GM23338 (cell line): ENCODE measurements at regions not wholly inside any gene's neighbourhood (a gene's known extent, or its start where the extent isn't known, plus 50 kb on each side); places are given as distances from the start of the nearest gene placed in this dataset.

Experiments
- ATAC-seq: fragments of 200-7000 bp; cut with Tn5 transposase; 3 replicates; pipeline ENCODE4 v1.9.1; 2020
- DNase-seq: peaks from one replicate; pipeline ENCODE4 v3.0.0-alpha.2; 2015; ENCODE audit warnings: low spot score
- H2AFZ ChIP-seq: fragments of 200-600 bp; sonication (generic); 2 replicates; pipeline ENCODE4 v1.8.0; 2016; ENCODE audit warnings: antibody characterized with exemption, mild to moderate bottlenecking, moderate library complexity
- H3F3A ChIP-seq: fragments of 200-600 bp; sonication (generic); replicated peaks from 2 replicates; pipeline ENCODE4 v1.8.0; 2017; ENCODE audit warnings: antibody characterized with exemption, mixed run types, low read depth
- H3K27ac ChIP-seq: fragments of 200-600 bp; sonication (generic); 2 replicates; pipeline ENCODE4 v1.6.1; 2016; ENCODE audit warnings: low read depth
- H3K27me3 ChIP-seq: fragments of 200-600 bp; sonication (generic); 2 replicates; pipeline ENCODE4 v1.8.0; 2016; ENCODE audit warnings: mild to moderate bottlenecking, mixed run types, moderate library complexity; ENCODE audit not compliant: insufficient read depth
- H3K36me3 ChIP-seq: fragments of 200-600 bp; sonication (generic); 2 replicates; pipeline ENCODE4 v1.8.0; 2016; ENCODE audit warnings: mild to moderate bottlenecking; ENCODE audit not compliant: insufficient read depth
- H3K4me1 ChIP-seq: fragments of 200-600 bp; sonication (generic); 2 replicates; pipeline ENCODE4 v1.8.0; 2016; ENCODE audit warnings: mild to moderate bottlenecking, moderate library complexity; ENCODE audit not compliant: insufficient read depth
- H3K4me2 ChIP-seq: fragments of 200-600 bp; sonication (generic); 2 replicates; pipeline ENCODE4 v1.7.1; 2017; ENCODE audit warnings: mixed run types
- H3K4me3 ChIP-seq: fragments of 200-600 bp; sonication (generic); 2 replicates; pipeline ENCODE4 v1.6.1; 2016; ENCODE audit warnings: mixed run types
- H3K79me2 ChIP-seq: fragments of 200-600 bp; sonication (generic); replicated peaks from 2 replicates; pipeline ENCODE4 v1.8.0; 2017; ENCODE audit warnings: mild to moderate bottlenecking; ENCODE audit not compliant: insufficient read depth
- H3K9me2 ChIP-seq: fragments of 200-600 bp; sonication (generic); 2 replicates; pipeline ENCODE4 v1.8.0; 2017; ENCODE audit not compliant: insufficient read depth
- H4K20me1 ChIP-seq: fragments of 200-600 bp; sonication (generic); replicated peaks from 2 replicates; pipeline ENCODE4 v1.8.0; 2017; ENCODE audit warnings: mild to moderate bottlenecking; ENCODE audit not compliant: insufficient read depth
- H3K27ac Mint-ChIP-seq: 2 replicates; pipeline ENCODE4 v1.8.0; 2020; ENCODE audit warnings: inconsistent platforms, mild to moderate bottlenecking, moderate library complexity, mixed read lengths
- H3K27me3 Mint-ChIP-seq: 3 replicates; pipeline ENCODE4 v1.8.0; 2022; ENCODE audit warnings: low read depth, mild to moderate bottlenecking, moderate library complexity, mixed read lengths, inconsistent platforms; ENCODE audit not compliant: insufficient read depth, poor library complexity
- H3K36me3 Mint-ChIP-seq: 3 replicates; pipeline ENCODE4 v1.8.0; 2021; ENCODE audit warnings: low read depth, mild to moderate bottlenecking, inconsistent platforms, moderate library complexity, mixed read lengths
- H3K4me1 Mint-ChIP-seq: 3 replicates; pipeline ENCODE4 v1.8.0; 2020; ENCODE audit warnings: mild to moderate bottlenecking, inconsistent platforms, mixed read lengths
- H3K4me3 Mint-ChIP-seq: 3 replicates; pipeline ENCODE4 v1.8.0; 2021; ENCODE audit warnings: moderate library complexity, mild to moderate bottlenecking, inconsistent platforms, mixed read lengths
- H3K9me3 Mint-ChIP-seq: 3 replicates; pipeline ENCODE4 v1.8.0; 2020; ENCODE audit warnings: moderate library complexity, mild to moderate bottlenecking, inconsistent platforms, mixed read lengths
- CREB1 ChIP-seq: fragments of 250-450 bp; sonication (Bioruptor Pico); IDR thresholded peaks from 2 replicates; pipeline ENCODE4 v1.5.0; 2020; ENCODE audit warnings: low read depth, mild to moderate bottlenecking, moderate library complexity
- EZH2 ChIP-seq: fragments of 200-600 bp; sonication (generic); IDR thresholded peaks from one replicate; pipeline ENCODE4 v1.8.0; 2017; ENCODE audit warnings: antibody characterized with exemption, mild to moderate bottlenecking, low read depth; ENCODE audit not compliant: unreplicated experiment
- EZH2phosphoT487 ChIP-seq: fragments of 200-600 bp; sonication (generic); IDR thresholded peaks from one replicate; pipeline ENCODE4 v1.8.1; 2018; ENCODE audit warnings: antibody characterized with exemption; ENCODE audit not compliant: unreplicated experiment
- JUNB ChIP-seq: IDR thresholded peaks from one replicate; pipeline ENCODE4 v1.6.1; 2016; ENCODE audit warnings: antibody characterized with exemption; ENCODE audit not compliant: unreplicated experiment
- POLR2AphosphoS5 ChIP-seq: IDR thresholded peaks from 2 replicates; pipeline ENCODE4 v1.6.1; 2016; ENCODE audit warnings: antibody characterized with exemption, low read depth
- STAT1 ChIP-seq: IDR thresholded peaks from one replicate; pipeline ENCODE4 v1.6.1; 2016; ENCODE audit warnings: antibody characterized with exemption; ENCODE audit not compliant: unreplicated experiment
- ZNF114 ChIP-seq: fragments of 250-450 bp; sonication (Bioruptor Pico); IDR thresholded peaks from 2 replicates; pipeline ENCODE4 v1.5.0; 2020; ENCODE audit warnings: mild to moderate bottlenecking, moderate library complexity
- ZNF331 ChIP-seq: fragments of 250-450 bp; sonication (Bioruptor Pico); IDR thresholded peaks from 2 replicates; pipeline ENCODE4 v1.5.0; 2020; ENCODE audit warnings: low read depth, mild to moderate bottlenecking, moderate library complexity
- TF ChIP-seq, protein P1 (sequence below): IDR thresholded peaks from 2 replicates; pipeline ENCODE4 v1.6.1; 2016; ENCODE audit warnings: antibody characterized with exemption
- TF ChIP-seq, protein P2 (sequence below), 2 experiments: fragments of 200-600 bp in 1 of 2; sonication (generic) in 1 of 2; conservative IDR thresholded peaks; 2 replicates each; pipeline versions ENCODE4 v1.5.1 to v1.6.1; 2016 to 2017; ENCODE audit warnings: antibody characterized with exemption in 2 of 2, low read depth in 2 of 2, mild to moderate bottlenecking in 2 of 2, moderate library complexity in 1 of 2
- TF ChIP-seq, protein P3 (sequence below): fragments of 250-450 bp; sonication (Bioruptor Pico); IDR thresholded peaks from 2 replicates; pipeline ENCODE4 v1.5.0; 2020; ENCODE audit warnings: mild to moderate bottlenecking, moderate library complexity
- TF ChIP-seq, protein P4 (sequence below): IDR thresholded peaks from one replicate; pipeline ENCODE4 v1.6.1; 2018; ENCODE audit warnings: antibody characterized with exemption; ENCODE audit not compliant: unreplicated experiment

DNA sequence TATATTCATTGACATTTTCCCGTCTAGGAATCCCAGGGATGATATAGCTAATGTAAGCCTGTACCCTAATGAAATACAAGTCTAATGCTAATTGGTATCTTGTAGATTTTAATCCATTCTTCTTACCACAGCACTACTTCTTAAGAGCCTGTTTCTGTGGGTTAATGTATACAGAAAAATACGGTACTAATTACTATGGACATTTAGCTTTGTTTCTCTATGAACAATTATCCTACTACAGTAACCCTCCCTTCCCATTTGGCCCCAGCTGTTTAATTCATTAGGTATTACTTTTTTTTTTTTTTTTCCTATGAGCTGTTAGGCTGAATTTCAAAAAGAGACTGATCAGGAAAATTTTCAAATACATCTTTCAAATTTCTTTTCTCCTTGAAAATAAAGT, 245.1 kb upstream of the SLC7A11 start:
- no peaks in the 10 kb centered on the region for H3K79me2 ChIP-seq
- H3K36me3 ChIP-seq, result no peaks in the 10 kb centered on the region
- no peak overlapping the region for H3K4me3 Mint-ChIP-seq
- ATAC-seq (no peak), DNase-seq (no peak)
- no peak overlapping the region for H3K4me3 ChIP-seq
- 0 out of 2 replicates have a peak overlapping the region, but pooled peaks have one; percentile 46 for H3K4me2 ChIP-seq
- H3K4me1 Mint-ChIP-seq, result peaks cover 18% of the 10 kb centered on the region; the same call in 2 of the 3 replicates
- H3F3A ChIP-seq, result no peaks in the 10 kb centered on the region
- H3K36me3 Mint-ChIP-seq, result no peaks in the 10 kb centered on the region
- TF ChIP-seq, protein P1, sequence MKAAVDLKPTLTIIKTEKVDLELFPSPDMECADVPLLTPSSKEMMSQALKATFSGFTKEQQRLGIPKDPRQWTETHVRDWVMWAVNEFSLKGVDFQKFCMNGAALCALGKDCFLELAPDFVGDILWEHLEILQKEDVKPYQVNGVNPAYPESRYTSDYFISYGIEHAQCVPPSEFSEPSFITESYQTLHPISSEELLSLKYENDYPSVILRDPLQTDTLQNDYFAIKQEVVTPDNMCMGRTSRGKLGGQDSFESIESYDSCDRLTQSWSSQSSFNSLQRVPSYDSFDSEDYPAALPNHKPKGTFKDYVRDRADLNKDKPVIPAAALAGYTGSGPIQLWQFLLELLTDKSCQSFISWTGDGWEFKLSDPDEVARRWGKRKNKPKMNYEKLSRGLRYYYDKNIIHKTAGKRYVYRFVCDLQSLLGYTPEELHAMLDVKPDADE, result no peak
- TF ChIP-seq, protein P2, sequence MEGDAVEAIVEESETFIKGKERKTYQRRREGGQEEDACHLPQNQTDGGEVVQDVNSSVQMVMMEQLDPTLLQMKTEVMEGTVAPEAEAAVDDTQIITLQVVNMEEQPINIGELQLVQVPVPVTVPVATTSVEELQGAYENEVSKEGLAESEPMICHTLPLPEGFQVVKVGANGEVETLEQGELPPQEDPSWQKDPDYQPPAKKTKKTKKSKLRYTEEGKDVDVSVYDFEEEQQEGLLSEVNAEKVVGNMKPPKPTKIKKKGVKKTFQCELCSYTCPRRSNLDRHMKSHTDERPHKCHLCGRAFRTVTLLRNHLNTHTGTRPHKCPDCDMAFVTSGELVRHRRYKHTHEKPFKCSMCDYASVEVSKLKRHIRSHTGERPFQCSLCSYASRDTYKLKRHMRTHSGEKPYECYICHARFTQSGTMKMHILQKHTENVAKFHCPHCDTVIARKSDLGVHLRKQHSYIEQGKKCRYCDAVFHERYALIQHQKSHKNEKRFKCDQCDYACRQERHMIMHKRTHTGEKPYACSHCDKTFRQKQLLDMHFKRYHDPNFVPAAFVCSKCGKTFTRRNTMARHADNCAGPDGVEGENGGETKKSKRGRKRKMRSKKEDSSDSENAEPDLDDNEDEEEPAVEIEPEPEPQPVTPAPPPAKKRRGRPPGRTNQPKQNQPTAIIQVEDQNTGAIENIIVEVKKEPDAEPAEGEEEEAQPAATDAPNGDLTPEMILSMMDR (conservative IDR thresholded peaks at IDR 0.05; ENCODE audit: low read depth in 2 of 2), result no peak
- TF ChIP-seq, protein P3, sequence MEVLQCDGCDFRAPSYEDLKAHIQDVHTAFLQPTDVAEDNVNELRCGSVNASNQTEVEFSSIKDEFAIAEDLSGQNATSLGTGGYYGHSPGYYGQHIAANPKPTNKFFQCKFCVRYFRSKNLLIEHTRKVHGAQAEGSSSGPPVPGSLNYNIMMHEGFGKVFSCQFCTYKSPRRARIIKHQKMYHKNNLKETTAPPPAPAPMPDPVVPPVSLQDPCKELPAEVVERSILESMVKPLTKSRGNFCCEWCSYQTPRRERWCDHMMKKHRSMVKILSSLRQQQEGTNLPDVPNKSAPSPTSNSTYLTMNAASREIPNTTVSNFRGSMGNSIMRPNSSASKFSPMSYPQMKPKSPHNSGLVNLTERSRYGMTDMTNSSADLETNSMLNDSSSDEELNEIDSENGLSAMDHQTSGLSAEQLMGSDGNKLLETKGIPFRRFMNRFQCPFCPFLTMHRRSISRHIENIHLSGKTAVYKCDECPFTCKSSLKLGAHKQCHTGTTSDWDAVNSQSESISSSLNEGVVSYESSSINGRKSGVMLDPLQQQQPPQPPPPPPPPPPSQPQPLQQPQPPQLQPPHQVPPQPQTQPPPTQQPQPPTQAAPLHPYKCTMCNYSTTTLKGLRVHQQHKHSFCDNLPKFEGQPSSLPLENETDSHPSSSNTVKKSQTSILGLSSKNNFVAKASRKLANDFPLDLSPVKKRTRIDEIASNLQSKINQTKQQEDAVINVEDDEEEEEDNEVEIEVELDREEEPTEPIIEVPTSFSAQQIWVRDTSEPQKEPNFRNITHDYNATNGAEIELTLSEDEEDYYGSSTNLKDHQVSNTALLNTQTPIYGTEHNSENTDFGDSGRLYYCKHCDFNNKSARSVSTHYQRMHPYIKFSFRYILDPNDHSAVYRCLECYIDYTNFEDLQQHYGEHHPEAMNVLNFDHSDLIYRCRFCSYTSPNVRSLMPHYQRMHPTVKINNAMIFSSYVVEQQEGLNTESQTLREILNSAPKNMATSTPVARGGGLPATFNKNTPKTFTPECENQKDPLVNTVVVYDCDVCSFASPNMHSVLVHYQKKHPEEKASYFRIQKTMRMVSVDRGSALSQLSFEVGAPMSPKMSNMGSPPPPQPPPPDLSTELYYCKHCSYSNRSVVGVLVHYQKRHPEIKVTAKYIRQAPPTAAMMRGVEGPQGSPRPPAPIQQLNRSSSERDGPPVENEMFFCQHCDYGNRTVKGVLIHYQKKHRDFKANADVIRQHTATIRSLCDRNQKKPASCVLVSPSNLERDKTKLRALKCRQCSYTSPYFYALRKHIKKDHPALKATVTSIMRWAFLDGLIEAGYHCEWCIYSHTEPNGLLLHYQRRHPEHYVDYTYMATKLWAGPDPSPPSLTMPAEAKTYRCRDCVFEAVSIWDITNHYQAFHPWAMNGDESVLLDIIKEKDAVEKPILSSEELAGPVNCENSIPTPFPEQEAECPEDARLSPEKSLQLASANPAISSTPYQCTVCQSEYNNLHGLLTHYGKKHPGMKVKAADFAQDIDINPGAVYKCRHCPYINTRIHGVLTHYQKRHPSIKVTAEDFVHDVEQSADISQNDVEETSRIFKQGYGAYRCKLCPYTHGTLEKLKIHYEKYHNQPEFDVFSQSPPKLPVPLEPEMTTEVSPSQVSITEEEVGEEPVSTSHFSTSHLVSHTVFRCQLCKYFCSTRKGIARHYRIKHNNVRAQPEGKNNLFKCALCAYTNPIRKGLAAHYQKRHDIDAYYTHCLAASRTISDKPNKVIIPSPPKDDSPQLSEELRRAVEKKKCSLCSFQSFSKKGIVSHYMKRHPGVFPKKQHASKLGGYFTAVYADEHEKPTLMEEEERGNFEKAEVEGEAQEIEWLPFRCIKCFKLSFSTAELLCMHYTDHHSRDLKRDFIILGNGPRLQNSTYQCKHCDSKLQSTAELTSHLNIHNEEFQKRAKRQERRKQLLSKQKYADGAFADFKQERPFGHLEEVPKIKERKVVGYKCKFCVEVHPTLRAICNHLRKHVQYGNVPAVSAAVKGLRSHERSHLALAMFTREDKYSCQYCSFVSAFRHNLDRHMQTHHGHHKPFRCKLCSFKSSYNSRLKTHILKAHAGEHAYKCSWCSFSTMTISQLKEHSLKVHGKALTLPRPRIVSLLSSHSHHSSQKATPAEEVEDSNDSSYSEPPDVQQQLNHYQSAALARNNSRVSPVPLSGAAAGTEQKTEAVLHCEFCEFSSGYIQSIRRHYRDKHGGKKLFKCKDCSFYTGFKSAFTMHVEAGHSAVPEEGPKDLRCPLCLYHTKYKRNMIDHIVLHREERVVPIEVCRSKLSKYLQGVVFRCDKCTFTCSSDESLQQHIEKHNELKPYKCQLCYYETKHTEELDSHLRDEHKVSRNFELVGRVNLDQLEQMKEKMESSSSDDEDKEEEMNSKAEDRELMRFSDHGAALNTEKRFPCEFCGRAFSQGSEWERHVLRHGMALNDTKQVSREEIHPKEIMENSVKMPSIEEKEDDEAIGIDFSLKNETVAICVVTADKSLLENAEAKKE (CRISPR knock-in tag), result no peak
- TF ChIP-seq CREB1 (CRISPR knock-in tag), result no peak
- TF ChIP-seq ZNF114, result no peak
- TF ChIP-seq EZH2phosphoT487, result no peak
- TF ChIP-seq ZNF331 (CRISPR knock-in tag), result no peak
- TF ChIP-seq, protein P4, sequence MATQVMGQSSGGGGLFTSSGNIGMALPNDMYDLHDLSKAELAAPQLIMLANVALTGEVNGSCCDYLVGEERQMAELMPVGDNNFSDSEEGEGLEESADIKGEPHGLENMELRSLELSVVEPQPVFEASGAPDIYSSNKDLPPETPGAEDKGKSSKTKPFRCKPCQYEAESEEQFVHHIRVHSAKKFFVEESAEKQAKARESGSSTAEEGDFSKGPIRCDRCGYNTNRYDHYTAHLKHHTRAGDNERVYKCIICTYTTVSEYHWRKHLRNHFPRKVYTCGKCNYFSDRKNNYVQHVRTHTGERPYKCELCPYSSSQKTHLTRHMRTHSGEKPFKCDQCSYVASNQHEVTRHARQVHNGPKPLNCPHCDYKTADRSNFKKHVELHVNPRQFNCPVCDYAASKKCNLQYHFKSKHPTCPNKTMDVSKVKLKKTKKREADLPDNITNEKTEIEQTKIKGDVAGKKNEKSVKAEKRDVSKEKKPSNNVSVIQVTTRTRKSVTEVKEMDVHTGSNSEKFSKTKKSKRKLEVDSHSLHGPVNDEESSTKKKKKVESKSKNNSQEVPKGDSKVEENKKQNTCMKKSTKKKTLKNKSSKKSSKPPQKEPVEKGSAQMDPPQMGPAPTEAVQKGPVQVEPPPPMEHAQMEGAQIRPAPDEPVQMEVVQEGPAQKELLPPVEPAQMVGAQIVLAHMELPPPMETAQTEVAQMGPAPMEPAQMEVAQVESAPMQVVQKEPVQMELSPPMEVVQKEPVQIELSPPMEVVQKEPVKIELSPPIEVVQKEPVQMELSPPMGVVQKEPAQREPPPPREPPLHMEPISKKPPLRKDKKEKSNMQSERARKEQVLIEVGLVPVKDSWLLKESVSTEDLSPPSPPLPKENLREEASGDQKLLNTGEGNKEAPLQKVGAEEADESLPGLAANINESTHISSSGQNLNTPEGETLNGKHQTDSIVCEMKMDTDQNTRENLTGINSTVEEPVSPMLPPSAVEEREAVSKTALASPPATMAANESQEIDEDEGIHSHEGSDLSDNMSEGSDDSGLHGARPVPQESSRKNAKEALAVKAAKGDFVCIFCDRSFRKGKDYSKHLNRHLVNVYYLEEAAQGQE, result no peak
- no peak for TF ChIP-seq STAT1
- TF ChIP-seq JUNB, result no peak
- TF ChIP-seq POLR2AphosphoS5, result no peak
- no peak for TF ChIP-seq EZH2
- peak overlapping the region; percentile 64; the same call in 1 of the 2 replicates for H3K27ac Mint-ChIP-seq
- no peak overlapping the region for H3K27ac ChIP-seq
- H3K4me1 ChIP-seq, result peaks cover 17% of the 10 kb centered on the region
- H2AFZ ChIP-seq, result no peak overlapping the region
- no peaks in the 10 kb centered on the region for H3K27me3 ChIP-seq
- H3K9me2 ChIP-seq, result peaks cover 4% of the 10 kb centered on the region
- no peaks in the 10 kb centered on the region for H3K27me3 Mint-ChIP-seq
- H4K20me1 ChIP-seq, result no peaks in the 10 kb centered on the region
- 0 out of 3 replicates have a peak, but pooled peaks cover 2% of the 10 kb centered on the region for H3K9me3 Mint-ChIP-seq
